Urothelium cell line (cell line): ENCODE measurements at regions not wholly inside any gene's neighbourhood (a gene's known extent, or its start where the extent isn't known, plus 50 kb on each side); places are given as distances from the start of the nearest gene placed in this dataset.
"Not testable (repeated sequence)": the region's sequence is repeated elsewhere in the genome, so short reads cannot be mapped to it uniquely, and the experiment has no call there.

Experiments used
- DNase-seq: peaks from one replicate; pipeline ENCODE4 v3.0.0; 2011; ENCODE audit warnings: low spot score, mixed read lengths
- FAIRE-seq: peaks from 2 replicates; lab custom pipeline; 2011; peaks lifted over from hg19 to GRCh38; lab: Jason Lieb, UNC

DNA sequence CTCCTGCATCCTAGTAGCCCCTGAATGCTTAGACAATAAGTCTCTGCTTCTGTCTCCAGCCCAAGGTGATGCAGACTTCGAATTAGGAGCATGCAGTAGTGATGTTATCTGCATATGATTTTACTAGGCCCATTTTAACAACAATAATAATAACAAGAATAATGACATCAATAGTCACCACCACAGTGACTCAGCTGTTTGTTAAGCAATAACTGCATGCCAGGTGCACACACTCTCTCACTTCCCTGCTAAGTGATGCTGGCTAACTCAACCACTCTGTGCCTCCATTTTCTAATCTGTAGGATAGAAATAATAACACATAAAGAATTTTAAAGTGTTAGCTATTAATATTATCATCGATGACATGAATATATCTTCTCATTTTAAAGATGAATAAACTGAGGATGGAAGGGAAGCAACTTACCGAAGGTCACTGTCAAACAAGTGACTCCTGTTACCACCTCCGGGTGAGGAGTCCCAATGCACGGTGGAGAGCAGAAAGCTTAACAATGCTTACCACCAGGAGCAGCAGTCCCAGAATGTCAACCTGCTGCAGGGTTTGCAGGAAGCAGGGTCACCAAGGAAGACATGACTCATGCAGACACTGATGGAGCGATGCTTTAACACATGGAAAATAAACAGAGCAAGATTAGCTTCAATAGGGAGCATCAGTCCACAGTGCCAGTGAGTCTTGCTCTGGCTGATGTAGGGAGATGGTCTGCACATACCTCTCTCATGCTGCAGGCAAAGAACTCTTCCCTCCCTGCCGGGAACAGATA lies 290.2 kb downstream of the SPATA17 start:
- FAIRE-seq, result no peak
- peak; percentile 20 for DNase-seq

DNA sequence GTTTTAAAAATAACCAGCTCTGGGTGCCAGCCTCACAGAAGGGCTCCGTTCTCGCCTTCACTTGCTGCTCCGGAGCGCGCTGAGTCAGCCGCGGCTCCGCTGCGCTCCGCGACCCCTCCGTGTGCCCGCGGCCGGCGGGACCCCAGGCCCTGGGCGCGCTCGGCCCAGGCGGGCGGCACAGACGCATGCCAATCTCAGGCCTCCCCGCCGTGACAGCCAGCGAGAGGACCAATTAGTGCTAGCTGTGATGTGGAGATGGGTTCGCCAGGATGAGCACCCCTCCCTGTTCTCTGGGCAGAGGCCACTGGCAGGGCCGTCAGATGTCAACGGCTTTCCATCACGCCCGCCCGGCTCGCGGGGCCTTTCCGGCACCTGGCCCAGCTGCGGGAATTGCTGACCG lies 293.8 kb downstream of the SPATA17 start:
- DNase-seq, result no peak
- FAIRE-seq, result no peak

DNA sequence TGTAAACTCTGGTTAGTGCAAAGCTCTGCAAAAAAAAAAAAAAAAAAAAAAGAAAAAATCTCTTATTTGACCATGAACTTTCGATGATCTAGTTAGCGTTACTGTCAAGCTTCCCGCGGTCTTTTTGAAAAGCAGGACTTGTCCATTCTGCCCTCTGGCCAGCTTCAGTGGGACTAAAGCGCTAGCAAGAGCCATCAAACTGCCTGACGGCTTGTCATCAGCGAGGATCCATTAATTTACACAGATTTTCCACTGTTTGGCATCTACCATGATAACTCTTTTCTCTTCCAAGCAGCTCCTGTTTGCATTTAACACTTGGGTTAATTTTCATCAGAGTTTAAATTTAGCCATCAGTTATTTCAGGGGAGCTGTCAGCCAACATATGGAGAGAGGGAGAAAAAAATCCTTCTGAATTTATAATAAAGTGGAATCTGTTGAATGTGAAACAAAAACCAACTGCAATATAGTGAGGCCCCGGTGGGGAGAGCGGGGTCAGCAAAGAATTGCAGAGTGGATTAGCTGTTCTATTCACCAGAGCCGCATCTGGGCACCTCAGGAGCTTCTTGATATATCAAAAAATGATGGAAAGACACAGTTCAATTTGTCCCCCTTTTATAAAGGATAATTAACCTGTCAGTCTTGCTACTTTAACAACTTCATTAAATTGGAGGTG lies 298.2 kb downstream of the SPATA17 start:
- no peak for DNase-seq
- no peak for FAIRE-seq

DNA sequence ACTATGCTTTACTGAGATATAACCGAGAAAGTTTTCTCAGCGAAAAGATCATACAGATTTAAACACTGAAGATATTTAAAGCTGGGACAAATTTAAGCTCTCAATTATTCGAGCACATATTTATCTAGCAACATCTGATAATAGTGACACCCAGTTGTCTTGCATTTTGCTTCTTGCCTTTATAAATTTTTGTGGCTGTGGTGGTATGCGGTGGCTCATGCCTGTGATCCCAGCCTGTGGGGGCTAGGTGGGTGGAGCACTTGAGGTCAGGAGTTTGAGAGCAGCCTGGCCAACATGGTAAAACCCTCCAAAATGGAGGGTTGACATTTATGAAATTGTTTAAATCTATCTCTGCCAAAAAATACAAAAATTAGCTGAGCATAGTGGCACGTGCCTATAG lies 312.2 kb downstream of the SPATA17 start:
- DNase-seq (no peak), FAIRE-seq (no peak)

DNA sequence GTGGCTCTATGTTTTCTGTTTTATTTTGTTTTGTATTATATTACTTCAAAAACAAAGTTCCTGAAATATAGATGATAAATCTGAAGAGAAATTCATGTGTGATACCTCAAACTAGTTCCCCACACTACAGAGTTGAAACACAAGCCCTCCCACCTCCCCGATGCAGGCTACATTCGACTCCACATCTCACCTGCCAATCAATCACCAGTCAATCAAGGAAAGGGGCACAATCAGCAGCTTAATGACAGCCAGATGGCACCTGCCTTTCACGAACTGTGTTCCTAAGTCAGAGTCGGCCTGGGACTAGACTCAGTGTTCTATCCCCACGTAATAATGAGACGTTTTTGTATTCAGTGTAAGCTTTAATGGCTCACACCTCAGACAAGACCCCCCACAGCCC lies 313.4 kb downstream of the SPATA17 start:
- DNase-seq, result no peak
- FAIRE-seq, result no peak

DNA sequence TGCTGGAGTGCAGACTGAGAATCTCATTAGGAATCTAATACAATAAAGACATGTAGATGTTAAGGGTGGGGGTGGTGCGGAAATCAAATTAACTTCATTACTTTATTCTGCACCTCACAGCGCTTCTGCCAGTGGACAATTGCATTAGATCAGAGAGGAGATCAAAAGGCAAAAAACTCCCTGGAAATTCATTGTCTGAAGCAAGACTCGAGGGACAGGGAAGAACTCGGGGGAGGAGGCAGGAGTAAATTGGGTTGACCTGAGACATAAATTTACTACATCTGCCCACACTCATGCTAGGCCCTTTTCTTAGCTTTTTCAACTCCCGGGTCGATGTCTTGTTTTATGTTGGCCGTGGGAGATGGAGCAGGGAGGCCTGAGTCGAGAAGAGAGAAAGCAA lies 315.4 kb downstream of the SPATA17 start:
- FAIRE-seq (no peak), DNase-seq (no peak)

DNA sequence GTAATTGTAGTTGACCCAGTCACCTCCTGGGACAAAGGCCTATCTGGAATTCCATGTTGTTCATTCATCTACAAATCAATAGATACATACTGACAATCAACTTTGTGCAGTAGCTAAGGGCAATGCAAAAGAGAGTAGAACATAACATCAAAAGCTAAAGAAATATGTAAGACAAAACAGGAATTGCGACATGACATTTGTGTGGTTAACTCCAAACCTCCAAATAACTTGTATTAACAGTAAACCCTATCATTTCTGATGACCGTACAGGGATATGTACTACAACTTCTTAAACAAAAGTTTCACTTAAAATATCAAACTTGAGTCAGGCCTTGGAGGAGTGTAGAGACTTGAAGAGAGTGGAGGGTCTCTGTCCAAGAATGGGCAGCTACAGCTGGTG lies 317.6 kb downstream of the SPATA17 start:
- FAIRE-seq (no peak), DNase-seq (no peak)

DNA sequence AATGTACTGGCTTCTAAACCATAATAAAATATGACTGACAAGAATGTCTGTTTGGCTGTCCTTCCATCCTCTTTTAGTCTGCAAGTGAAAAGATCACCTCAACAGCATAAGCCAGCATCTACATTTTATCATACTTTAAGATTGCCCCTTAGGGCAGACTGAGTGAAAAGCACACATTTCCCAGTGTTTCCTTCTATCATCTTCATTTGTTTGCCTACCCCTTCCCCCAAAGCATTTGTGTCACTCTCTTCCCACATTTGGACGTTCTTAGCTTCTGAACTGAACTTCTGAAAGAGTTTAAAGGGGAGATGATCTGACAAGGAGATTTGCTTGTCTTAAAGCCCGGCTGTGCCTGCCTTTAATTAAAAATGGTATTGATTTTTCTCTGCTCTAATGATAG lies 322.2 kb downstream of the SPATA17 start:
- FAIRE-seq, result no peak
- no peak for DNase-seq

DNA sequence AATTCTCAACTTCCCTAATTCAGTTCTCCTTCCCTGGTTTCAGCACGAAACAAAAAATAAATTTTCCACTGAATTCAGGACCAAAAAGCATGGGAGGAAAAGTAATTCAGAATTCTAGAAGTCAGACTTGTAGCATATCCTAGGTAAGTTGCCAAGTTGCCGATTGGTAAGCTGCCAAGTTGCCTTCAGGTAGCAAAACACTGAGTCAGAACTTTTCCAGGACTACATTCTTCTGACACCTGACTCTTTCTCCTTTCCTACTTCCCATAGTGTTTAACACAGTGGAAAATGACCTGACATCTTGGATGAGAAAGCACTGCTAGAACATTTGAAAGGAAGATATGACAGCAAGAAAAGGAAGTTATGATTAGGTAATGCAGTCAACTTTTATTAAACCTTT lies 322.8 kb downstream of the SPATA17 start:
- peak; percentile 20 for DNase-seq
- FAIRE-seq, result no peak

DNA sequence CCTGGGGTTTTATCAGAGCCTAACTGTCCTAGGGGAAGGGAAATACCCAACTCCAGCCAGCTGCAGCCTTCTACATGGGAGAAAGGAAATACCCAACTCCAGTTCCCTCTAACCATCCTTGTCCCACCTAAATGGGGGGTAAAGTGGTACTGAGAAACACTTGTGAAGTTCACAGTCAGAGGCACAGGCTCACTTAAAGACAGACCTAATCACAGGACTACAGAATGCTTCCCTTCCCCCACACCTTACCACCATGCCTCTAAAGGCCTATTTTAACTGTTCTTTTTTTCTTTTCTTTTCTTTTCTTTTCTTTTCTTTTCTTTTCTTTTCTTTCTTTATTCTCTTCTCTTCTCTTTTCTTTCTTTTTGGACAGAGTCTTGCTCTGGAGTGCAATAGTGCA lies 324.6 kb downstream of the SPATA17 start:
- no peak for DNase-seq
- FAIRE-seq, result no peak

DNA sequence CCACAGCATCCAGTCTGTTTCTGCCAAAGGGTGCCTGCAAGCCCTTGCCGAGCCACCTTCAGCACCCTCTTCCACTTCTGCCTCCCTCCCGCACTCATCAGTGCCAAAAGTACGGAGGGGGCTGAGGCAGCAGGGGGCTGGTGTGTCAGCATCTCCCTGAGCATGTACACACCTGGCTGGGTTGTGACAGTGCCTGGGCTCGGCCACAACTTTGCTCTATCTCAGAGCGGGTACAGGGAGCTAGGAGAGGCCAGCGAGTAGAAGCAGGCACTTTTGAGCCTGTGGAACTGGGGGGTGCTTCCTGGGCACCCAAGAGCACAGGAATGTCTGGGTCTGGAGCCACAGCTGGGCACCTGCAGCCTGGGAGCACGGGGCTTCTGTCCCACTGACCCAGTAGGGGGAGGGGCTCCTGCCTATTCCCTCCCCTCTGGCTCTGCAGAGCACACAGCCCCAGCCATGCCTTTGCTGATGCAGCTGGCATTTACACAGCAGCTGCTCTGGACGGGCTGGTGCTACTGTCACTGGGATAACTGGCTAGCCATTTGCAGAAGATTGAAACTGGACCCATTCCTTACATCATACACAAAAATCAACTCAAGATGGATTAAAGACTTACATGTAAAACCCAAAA lies 319.8 kb upstream of the RRP15 start:
- DNase-seq, result no peak

DNA sequence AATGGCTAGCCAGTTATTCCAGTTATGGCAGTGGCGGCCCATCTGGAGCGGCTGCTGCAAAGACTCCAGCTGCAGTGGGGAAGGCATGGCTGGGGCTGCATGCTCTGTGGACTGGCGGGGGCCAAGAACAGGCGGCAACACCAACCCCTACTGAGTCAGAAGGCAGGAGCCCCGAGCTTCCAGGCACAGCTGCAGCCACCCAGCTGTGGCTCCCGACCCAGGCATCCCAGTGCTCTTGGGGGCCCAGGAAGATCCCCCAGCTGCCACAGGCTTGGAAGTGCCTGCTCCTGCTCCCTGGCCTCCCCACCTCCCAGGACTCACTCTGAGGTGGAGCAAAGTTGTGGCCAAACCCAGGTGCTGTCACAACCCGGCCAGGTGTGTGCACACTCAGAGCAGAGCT lies 317.0 kb upstream of the RRP15 start:
- FAIRE-seq (no peak), DNase-seq (no peak)

More for the DNA sequence above, 319.8 kb upstream of the RRP15 start:
- FAIRE-seq, result peak; percentile 5

DNA sequence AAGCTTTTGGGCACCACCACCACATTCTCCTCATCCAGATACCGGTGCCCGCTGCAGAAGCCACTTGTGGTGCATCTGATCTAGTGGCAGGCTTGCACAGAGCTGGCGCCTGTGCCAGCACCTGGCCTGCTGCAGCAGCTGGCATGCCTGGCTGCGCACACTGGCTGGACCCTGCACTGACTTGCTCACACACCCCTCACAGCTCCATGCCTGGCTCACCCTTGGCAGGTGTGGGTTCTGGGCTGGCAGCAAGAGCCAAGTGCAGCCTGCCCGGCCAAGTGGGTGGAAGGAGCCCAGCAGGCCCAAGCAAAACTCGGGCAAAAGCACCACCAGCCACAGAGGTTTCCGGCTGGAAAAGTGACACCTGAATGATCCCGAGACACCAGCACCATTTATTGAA lies 315.7 kb upstream of the RRP15 start:
- no peak for FAIRE-seq
- DNase-seq, result no peak

DNA sequence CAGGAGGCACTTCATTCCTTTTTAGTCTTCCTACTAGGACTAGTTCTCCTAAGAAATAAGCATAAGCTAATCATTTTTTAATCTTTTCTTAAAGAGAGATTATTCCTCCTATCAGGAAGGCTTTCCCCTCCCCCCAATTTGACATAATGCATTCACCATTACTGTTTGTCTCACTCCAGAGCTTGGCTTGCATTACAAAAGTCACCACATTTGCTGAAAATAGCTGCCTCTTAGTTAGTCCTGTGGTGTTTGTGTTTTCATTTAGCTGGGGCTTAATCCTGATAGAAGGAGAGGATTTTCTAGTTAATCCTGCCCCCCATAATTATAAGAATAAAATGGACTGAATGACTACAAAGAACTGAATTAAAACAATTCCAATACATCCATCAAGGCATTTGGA lies 307.1 kb upstream of the RRP15 start:
- DNase-seq (no peak), FAIRE-seq (no peak)

DNA sequence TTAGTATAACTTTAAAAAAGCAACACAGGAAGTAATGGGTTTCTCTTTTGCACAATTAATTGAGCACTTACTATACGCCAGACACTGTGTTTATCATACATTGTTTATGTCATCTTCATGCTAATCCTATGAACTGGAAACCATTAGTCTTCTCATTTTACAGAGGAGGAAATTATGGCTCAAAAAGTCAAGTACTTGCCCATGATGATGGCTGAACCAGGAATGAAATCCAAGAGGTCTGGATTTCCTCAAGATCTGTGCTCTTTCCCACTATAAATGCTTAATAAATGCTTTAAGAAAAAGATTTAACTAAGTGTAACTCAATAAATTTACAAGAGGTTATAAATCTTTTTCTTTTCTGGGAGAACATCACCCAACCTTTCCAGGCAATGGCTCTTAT lies 303.7 kb upstream of the RRP15 start:
- FAIRE-seq, result no peak

DNA sequence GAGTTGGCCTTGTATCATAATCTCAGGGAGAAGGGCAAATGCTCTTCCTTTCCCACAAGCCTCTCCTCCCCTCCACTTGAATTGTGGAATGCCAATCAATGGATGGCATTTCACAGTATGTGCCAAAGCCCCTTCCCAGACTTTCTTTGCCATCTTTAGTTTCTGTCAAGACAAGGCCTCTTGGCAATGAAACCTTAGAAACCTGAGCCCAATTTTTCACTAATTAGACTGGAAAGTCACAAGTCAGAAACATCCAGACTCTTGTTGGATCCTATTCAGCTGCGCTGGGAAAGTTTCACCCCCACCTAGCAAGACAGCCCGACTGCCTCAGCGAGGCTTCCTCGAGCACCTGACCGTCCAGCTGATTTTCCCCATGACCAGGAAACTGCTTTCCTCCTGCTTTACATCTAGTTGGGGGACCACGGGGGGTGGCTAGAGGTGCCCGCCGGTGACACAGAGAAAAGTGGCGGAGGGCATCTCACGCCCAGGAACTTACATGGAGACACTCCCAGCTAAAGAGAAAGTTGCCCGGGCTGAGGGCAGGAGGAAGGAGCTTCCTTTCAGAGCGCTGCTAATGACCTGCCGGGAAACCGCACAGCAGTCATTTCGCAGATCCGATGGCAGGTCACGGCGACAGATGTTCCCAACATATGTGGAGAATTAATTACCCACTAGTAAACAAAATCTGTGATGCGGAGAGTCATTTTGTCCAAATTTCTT lies 302.6 kb upstream of the RRP15 start:
- FAIRE-seq, result no peak
- DNase-seq, result no peak

More for the DNA sequence above, 303.7 kb upstream of the RRP15 start:
- no peak for DNase-seq

DNA sequence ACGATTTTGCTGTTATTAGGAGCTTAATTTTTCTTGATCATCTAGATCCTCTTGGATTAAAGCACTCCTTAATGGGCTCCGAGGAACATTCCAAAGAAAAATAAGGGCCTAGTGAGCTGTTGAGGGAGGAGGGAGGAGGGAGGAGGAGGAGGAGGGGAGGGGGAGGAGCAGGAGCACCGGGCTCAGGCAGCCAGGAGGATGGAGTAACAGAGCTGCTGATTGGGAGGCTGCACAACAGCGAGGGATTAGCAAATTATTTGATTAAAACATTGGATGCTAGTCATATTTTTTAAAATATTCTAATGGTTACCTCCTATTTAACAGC lies 302.1 kb upstream of the RRP15 start:
- DNase-seq (no peak), FAIRE-seq (no peak)

DNA sequence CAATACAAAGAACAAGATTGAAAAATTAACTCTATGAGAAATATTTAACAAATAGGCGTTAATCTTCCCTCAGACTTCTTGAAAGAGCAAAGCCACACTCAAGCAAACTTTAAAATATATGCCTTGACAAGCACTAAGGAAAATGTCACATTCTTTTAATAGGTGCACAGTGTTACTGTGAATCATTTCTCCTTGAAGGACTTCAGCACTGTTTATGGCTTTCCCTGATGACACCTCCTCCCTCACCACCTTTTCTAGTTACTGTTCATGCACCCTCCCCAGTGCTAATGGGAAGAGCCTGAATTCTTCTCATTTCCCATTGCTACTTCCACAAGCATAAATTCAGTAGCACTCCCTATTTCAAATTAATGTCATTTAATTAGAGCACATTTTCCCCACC lies 299.5 kb upstream of the RRP15 start:
- FAIRE-seq (no peak), DNase-seq (no peak)

DNA sequence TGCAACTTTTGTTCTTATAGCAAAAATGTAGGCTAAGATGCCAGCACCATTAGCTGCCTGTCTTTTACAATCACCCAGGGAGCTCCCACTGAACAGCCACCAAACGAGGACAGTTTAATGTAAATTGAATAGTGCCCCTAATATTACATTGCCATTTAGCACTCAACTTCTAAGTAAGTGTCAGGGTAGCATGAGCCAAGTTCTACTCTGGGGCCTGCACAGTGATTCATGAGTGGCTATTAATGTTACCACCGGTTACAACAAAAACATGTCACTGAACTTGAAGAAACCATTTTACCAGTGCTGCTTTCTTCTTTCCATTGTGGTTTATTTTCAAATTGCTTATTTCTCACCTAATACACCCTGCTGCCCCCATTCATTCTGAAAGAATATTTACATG lies 295.6 kb upstream of the RRP15 start:
- no peak for FAIRE-seq
- DNase-seq, result no peak

DNA sequence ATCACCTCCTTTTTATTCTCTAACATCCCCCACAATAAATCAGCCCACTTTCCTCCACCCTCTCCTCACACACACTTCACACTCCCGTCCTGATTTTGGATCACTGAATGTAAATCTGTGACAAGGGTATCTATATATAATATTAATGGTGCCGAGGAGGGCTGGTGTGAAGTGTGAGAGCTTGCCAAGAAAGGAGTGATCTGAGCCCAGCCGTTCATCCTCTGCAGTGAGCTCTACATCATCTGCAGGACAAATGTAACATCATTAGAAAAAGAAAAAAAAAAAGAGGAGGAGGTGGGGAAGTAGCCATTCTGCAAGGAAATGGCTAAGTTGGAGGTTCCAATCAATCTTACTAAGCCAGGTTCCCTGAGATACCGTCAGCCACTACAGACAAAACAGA lies 291.7 kb upstream of the RRP15 start:
- no peak for FAIRE-seq
- no peak for DNase-seq

DNA sequence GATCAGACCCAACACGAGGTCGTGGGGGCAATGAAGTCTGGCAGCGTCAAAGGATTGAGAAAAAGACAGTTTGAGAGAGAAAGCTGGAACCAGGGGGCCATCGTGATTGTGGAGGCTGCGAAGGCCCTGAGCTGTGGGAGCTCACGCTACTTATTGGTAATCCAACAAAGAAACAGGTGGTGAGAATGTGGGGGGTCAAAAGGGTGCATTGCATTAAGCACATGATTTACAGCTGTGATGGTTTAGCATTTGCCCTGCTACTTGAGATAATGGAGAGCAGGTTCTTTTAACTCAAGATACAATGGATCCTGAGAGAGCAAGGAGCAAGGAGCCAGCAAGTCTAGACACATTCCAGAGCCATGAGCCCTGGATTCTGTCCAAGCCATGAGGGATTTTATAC lies 276.8 kb upstream of the RRP15 start:
- FAIRE-seq, DNase-seq: not testable (repeated sequence)

DNA sequence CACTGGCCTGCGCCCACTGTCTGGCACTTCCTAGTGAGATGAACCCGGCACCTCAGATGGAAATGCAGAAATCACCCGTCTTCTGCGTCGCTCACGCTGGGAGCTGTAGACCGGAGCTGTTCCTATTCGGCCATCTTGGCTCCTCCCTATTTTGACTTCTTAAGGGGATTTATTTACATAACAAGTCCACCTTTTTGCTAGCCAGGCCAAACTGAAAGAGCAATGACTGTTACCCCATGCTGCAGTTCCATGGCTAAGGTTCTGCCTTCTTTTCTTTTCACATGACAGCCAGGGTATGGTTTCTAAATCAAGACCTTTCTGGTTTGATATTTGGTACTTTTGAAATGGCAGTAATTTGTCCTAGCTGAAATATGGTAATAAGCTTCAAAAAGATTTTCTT lies 270.0 kb upstream of the RRP15 start:
- not testable (repeated sequence) for DNase-seq, FAIRE-seq
